PC-3 (cell line): ENCODE measurements at regions not wholly inside any gene's neighbourhood (a gene's known extent, or its start where the extent isn't known, plus 50 kb on each side); places are given as distances from the start of the nearest gene placed in this dataset.

Experiments
- ATAC-seq: fragments of 200-7000 bp; cut with Tn5 transposase; 2 replicates; pipeline ENCODE4 v1.9.1; 2020; ENCODE audit warnings: mild to moderate bottlenecking, moderate library complexity
- BruUV-seq: library from RNA; stranded (reverse); fragments of 400-500 nt; replicated peaks from 2 replicates; lab custom pipeline; 2021; lab: Mats Ljungman, UMichigan
- CTCF ChIA-PET: fragments of 300-600 bp; sonication (Branson Sonifier 250); formaldehyde crosslinking; loops from one replicate; lab custom pipeline; 2022; ENCODE audit warnings: antibody characterized with exemption; lab: Charles Lee
- POLR2A ChIA-PET: fragments of 300-600 bp; sonication (Branson Sonifier 250); formaldehyde crosslinking; loops from one replicate; lab custom pipeline; 2022; ENCODE audit warnings: antibody characterized with exemption; ENCODE audit not compliant: unreplicated experiment; lab: Charles Lee
- DNase-seq: peaks from one replicate; pipeline ENCODE4 v3.0.0-alpha.2; 2015
- H2AFZ ChIP-seq: fragments of 300-600 bp; sonication (generic); 2 replicates; pipeline ENCODE4 v1.6.0; 2016; ENCODE audit warnings: antibody characterized with exemption, low read length
- H3F3A ChIP-seq: fragments of 300-600 bp; sonication (generic); one replicate; pipeline ENCODE4 v1.6.0; 2017; ENCODE audit warnings: antibody characterized with exemption, low read length, control low read depth, mild to moderate bottlenecking; ENCODE audit not compliant: unreplicated experiment
- H3K27ac ChIP-seq: fragments of 300-600 bp; sonication (generic); 2 replicates; pipeline ENCODE4 v1.5.1; 2016; ENCODE audit warnings: mild to moderate bottlenecking, low read length
- H3K27me3 ChIP-seq: fragments of 300-600 bp; sonication (generic); 2 replicates; pipeline ENCODE4 v1.6.1; 2016; ENCODE audit warnings: low read length, mixed read lengths
- H3K36me3 ChIP-seq: fragments of 300-600 bp; sonication (generic); 2 replicates; pipeline ENCODE4 v1.6.1; 2016; ENCODE audit warnings: low read depth, mixed run types, low read length, mixed read lengths
- H3K4me1 ChIP-seq: fragments of 300-600 bp; sonication (generic); 2 replicates; pipeline ENCODE4 v1.5.1; 2016; ENCODE audit warnings: low read length; ENCODE audit not compliant: insufficient read depth
- H3K4me2 ChIP-seq: fragments of 300-600 bp; sonication (generic); 2 replicates; pipeline ENCODE4 v1.6.0; 2016; ENCODE audit warnings: low read length
- H3K4me3 ChIP-seq: fragments of 300-600 bp; sonication (generic); 2 replicates; pipeline ENCODE4 v1.5.1; 2016; ENCODE audit warnings: mild to moderate bottlenecking, low read length, mixed read lengths
- H3K79me2 ChIP-seq: fragments of 300-600 bp; sonication (generic); 2 replicates; pipeline ENCODE4 v1.6.1; 2017; ENCODE audit warnings: low read length, mixed read lengths
- H3K9ac ChIP-seq: fragments of 300-600 bp; sonication (generic); 2 replicates; pipeline ENCODE4 v1.6.0; 2016; ENCODE audit warnings: mild to moderate bottlenecking, low read length
- H3K9me2 ChIP-seq: fragments of 300-600 bp; sonication (generic); replicated peaks from 2 replicates; pipeline ENCODE4 v1.6.1; 2016; ENCODE audit warnings: mixed run types, low read length, mixed read lengths
- H3K9me3 ChIP-seq: fragments of 300-600 bp; sonication (generic); 2 replicates; pipeline ENCODE4 v1.6.1; 2016; ENCODE audit warnings: low read length, mixed read lengths
- H4K20me1 ChIP-seq: fragments of 300-600 bp; sonication (generic); 2 replicates; pipeline ENCODE4 v1.6.1; 2016; ENCODE audit warnings: low read length, mixed read lengths
- CTCF ChIP-seq: fragments of 300-600 bp; sonication (generic); conservative IDR thresholded peaks from 2 replicates; pipeline ENCODE4 v1.5.1; 2017; ENCODE audit warnings: antibody characterized with exemption, low read depth, mild to moderate bottlenecking, low read length
- EZH2 ChIP-seq: fragments of 300-600 bp; sonication (generic); IDR thresholded peaks from one replicate; pipeline ENCODE4 v1.6.1; 2017; ENCODE audit warnings: antibody characterized with exemption, mild to moderate bottlenecking, low read length; ENCODE audit not compliant: unreplicated experiment
- EZH2phosphoT487 ChIP-seq: fragments of 300-600 bp; sonication (generic); IDR thresholded peaks from 2 replicates; pipeline ENCODE4 v1.6.1; 2018; ENCODE audit warnings: mild to moderate bottlenecking, antibody characterized with exemption, low read length, borderline replicate concordance
- intact Hi-C: fragments of 100-400 bp; cut with micrococcal nuclease; formaldehyde crosslinking; loops from 2 replicates; pipeline ENCODE4 v1.9.0; 2023

- Histone ChIP-seq H3K27ac (no peak overlapping the region), H4K20me1 (no peaks in the 10 kb centered on the region), H3K4me3 (no peak overlapping the region), H2AFZ (no peak overlapping the region), H3K9me3 (no peaks in the 10 kb centered on the region), H3K27me3 (peaks cover 26% of the 10 kb centered on the region), H3K79me2 (no peaks in the 10 kb centered on the region), H3K36me3 (no peaks in the 10 kb centered on the region), H3K9me2 (no peaks in the 10 kb centered on the region), H3K4me2 (no peak overlapping the region), H3F3A (no peaks in the 10 kb centered on the region), H3K9ac (no peak overlapping the region), H3K4me1 (no peaks in the 10 kb centered on the region)
- no TSS peak for BruUV-seq
- DNase-seq (no peak), ATAC-seq (no peak)
- intact Hi-C loops: no loop called here
- TF ChIP-seq EZH2 (no peak), EZH2phosphoT487 (no peak), CTCF (no peak)
- POLR2A ChIA-PET: no interaction called here
- CTCF ChIA-PET: no interaction called here
Observed at GRCh38 chr1:164325786-164326185, 233.2 kb upstream of the PBX1 start.

- ATAC-seq: no peak
- ChIA-PET POLR2A (no interaction called here), CTCF (no interaction called here)
- Histone ChIP-seq H3K4me1 (no peaks in the 10 kb centered on the region), H3K9me3 (no peaks in the 10 kb centered on the region), H3K36me3 (no peaks in the 10 kb centered on the region), H3K4me3 (no peak overlapping the region), H3K27me3 (no peaks in the 10 kb centered on the region), H3K27ac (no peak overlapping the region), H3K9ac (no peak overlapping the region), H3K4me2 (no peak overlapping the region), H3K9me2 (no peaks in the 10 kb centered on the region), H2AFZ (no peak overlapping the region), H3F3A (no peaks in the 10 kb centered on the region), H4K20me1 (no peaks in the 10 kb centered on the region), H3K79me2 (no peaks in the 10 kb centered on the region)
- no peak for DNase-seq
- intact Hi-C loops: no loop called here
- no TSS peak for BruUV-seq
- TF ChIP-seq EZH2phosphoT487 (no peak), CTCF (no peak), EZH2 (no peak)
Observed at GRCh38 chr1:164333387-164333786, 225.6 kb upstream of the PBX1 start.

- H3K79me2 ChIP-seq: no peaks in the 10 kb centered on the region
- no peak overlapping the region for H3K4me3 ChIP-seq
- TF ChIP-seq EZH2phosphoT487: no peak
- TF ChIP-seq CTCF: no peak
- no peak for TF ChIP-seq EZH2
- H2AFZ ChIP-seq: no peak overlapping the region
- H3K4me1 ChIP-seq: no peaks in the 10 kb centered on the region
- peaks cover 6% of the 10 kb centered on the region; the same call in 1 of the 2 replicates for H3K9me3 ChIP-seq
- ATAC-seq (no peak), DNase-seq (no peak)
- H3K4me2 ChIP-seq: no peak overlapping the region
- CTCF ChIA-PET: no interaction called here
- no peaks in the 10 kb centered on the region for H4K20me1 ChIP-seq
- POLR2A ChIA-PET: no interaction called here
- H3F3A ChIP-seq: no peaks in the 10 kb centered on the region
- no peaks in the 10 kb centered on the region for H3K9me2 ChIP-seq
- no TSS peak for BruUV-seq
- no peak overlapping the region for H3K27ac ChIP-seq
- no peak overlapping the region for H3K9ac ChIP-seq
- H3K36me3 ChIP-seq: no peaks in the 10 kb centered on the region
- intact Hi-C loops: no loop called here
- no peaks in the 10 kb centered on the region for H3K27me3 ChIP-seq
Observed at GRCh38 chr1:164337394-164337793, 221.6 kb upstream of the PBX1 start.
